ENCODE measurements at regions not wholly inside any gene's neighbourhood (a gene's known extent, or its start where the extent isn't known, plus 50 kb on each side); places are given as distances from the start of the nearest gene placed in this dataset.

GRCh38 chr4:136741468-136741867, 790.8 kb downstream of the PCDH18 start:
- no peak for DNase-seq

DNA sequence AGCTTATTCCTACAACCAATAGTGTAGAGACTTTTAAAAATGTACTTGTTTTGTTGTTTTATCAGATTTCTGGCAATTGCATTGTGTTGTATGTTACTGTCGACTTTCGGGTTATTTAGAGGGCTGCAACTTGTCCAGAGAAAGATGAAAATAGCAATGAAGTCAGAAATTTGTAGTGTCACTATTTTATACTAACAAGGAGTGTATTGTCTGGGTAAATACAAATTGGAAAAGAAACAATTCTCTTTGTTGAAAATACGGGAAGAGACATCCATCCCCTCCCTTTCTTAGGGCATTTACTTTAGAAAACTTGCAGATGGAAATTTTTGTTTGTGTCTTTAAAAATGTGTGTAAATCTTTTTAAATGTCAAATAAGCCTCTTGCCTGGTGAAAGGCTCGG, 792.0 kb downstream of the PCDH18 start:
- no peak for DNase-seq

DNA sequence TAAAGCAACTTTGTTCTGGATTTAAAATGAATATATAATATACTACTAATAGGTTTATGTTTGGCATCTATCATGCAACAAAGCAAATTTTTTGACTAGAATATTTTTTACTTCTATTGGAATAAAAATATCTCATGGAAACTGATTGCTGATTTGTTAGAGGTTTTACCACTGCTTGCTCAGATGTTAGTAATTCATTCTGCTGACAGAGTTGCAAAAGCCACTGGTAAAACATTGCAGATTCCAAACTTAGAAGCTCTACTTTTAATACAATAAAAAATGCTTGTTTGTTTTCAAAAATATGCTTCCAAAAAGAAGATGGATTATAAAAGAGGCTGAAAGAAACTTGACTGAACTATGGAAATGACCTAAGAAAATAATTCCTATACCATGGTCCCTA, 795.2 kb downstream of the PCDH18 start:
- DNase-seq: no peak

DNA sequence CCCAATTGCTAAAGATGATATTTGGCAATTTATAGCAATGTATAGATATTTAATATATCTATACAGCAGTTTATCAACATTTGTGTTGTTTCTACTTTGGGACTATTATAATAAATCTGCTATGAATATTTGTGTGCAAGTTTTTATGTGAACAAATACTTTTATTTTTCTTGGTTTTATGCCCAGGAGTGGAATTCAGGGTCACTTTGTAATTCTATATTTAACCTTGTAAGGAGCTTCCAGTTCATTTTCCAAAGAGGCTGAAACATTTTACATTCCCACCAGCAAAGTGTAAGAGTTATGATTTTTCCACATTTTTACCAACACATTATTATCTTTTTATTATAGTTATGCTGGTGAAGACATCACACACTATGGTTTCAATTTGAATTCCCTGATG, 801.3 kb downstream of the PCDH18 start:
- DNase-seq: no peak

- no peak for DNase-seq
These were observed 806.8 kb downstream of the PCDH18 start for GRCh38 chr4:136725286-136726081.

GRCh38 chr4:136713140-136713539, 819.2 kb downstream of the PCDH18 start:
- no peak for DNase-seq

GRCh38 chr4:136709897-136710296, 822.4 kb downstream of the PCDH18 start:
- DNase-seq: no peak

GRCh38 chr4:136706942-136707341, 825.4 kb downstream of the PCDH18 start:
- DNase-seq: peak; percentile 9

- no peak for DNase-seq
These were observed 832.4 kb downstream of the PCDH18 start for GRCh38 chr4:136699905-136700304.

DNA sequence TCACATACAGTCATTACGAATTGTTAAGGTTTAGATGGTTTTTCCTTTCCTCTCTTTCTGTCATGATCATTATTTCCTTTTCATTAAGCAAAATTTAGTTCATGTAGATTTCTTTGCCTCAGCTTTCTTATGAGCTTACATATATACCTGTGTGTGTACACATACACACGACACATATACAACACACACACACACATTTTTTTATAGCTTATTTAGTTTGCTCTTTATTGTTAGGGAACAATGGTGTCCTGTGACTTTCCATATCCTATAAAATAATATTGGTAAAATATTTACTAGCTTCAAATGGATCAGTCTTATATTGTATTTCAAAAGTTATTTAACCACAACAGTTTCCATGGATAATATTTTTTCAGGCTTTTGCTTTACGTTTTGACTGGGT, 840.7 kb downstream of the PCDH18 start:
- DNase-seq: no peak

DNA sequence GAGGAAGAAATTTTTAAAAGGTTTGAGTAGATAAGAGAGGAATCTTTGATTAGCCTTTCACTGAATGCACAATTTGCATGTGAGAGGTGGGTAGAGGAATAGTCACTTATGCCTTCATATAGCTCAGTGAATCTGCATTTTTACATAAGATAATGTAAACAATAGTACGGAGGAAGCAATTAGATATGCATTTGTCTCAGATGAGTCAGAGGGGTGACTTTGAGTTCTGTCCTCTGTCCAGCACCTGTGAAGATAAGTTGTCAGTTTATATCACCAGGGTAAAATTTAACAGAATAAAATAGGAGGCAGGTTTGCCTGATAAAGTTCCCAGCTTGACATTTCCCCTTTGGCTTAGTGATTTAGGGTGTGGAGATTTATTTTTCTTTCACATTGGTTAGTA, 841.9 kb downstream of the PCDH18 start:
- DNase-seq: no peak

DNA sequence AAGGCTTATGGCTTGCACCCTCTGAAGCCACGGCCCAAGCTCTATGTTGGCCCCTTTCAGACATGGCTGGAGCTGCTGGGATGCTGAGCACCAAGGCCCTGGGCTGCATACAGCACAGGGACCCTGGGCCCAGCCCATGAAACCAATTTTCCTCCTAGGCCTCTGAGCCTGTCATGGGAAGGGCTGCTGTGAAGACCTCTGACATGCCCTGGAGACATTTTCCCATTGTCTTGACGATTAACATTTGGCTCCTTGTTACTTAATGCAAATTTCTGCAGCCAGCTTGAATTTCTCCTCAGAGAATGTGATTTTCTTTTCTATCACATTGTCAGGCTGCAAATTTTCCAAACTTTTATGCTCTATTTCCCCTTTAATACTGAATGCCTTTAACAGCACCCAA, 844.7 kb downstream of the PCDH18 start:
- no peak for DNase-seq

GRCh38 chr4:136687118-136687517, 845.2 kb downstream of the PCDH18 start:
- DNase-seq: no peak

DNA sequence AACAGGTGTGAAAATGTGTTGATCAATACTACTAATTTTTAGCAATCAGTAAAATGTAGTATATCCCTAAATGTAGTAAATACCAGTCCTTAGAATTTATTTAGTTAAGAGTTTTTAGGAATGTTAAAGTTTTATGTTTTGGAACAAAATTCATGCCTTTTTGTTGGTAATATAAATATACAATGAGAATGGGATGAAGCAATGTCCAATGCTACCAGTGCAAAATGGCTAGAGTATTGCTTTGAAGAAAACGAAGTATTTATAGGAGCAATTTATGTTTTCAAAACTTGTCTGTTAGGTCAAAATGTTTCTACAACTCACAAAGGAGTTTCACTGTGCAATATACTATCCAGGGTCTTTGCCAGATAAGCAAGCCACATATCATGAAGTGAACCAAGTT, 851.5 kb downstream of the PCDH18 start:
- no peak for DNase-seq

GRCh38 chr4:136680271-136680670, 852.0 kb downstream of the PCDH18 start:
- DNase-seq: peak; percentile 66

DNA sequence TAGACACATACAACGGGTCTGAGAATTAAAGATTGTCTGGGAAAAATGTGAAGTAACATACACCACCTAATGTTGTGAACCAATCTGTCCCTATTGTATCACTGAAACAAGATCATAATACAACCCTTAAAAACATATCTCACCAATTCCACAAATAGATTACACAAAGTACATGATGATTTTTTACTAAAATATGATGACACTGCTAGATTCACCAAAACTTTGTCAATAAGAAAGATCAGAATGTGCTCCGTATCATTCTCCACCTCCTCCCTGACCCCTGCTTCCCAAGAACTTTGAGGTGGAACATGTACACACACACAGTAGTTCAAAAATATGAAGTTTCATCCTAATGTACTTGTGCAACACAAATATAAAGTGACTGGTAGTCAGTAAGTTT, 862.0 kb downstream of the PCDH18 start:
- no peak for DNase-seq

- DNase-seq: no peak
These were observed 867.3 kb downstream of the PCDH18 start for GRCh38 chr4:136664988-136665387.

GRCh38 chr4:136662539-136662938, 869.8 kb downstream of the PCDH18 start:
- no peak for DNase-seq

GRCh38 chr4:136653640-136654406, 878.5 kb downstream of the PCDH18 start:
- no peak for DNase-seq

- no peak for DNase-seq
These were observed 880.4 kb downstream of the PCDH18 start for GRCh38 chr4:136651932-136652331.

DNA sequence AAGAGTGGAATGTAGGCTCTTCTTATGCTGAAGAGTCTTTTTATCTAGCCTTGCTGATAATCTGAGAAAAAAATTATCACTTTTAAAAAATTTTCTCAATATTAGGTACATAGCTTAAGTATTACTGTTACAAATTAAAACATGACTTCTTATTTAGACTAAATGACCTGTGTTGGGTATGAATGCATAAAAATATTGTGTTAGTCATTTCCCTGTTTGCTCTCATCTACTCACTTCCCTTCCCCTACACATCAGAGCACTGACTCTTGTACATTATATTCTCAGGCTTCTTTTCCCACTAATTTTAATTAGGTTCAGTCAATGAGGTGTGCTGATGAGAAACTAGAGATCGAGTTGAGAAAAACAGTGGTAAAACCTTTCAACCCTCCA, 881.0 kb downstream of the PCDH18 start:
- DNase-seq: no peak

- peak; percentile 4 for DNase-seq
These were observed 881.6 kb downstream of the PCDH18 start for GRCh38 chr4:136650541-136651277.

DNA sequence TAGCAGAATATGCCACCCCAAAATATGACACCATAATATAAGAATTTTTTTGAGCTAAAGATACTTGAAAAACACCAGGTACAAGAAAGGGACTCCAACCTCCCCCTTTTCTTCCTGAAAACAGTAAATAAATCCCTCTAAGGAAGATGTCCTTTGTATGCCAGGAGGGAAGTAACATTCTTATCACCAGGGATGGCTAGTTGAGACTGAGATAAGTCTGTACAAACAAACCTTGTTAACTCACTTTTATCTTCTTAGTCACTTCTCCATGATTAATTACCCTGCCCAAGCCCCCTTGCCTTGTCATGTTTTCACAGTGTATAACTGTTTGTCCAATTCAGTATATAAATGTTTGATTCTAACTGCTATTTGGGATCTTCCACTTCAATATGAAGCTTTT, 888.0 kb downstream of the PCDH18 start:
- DNase-seq: no peak

DNA sequence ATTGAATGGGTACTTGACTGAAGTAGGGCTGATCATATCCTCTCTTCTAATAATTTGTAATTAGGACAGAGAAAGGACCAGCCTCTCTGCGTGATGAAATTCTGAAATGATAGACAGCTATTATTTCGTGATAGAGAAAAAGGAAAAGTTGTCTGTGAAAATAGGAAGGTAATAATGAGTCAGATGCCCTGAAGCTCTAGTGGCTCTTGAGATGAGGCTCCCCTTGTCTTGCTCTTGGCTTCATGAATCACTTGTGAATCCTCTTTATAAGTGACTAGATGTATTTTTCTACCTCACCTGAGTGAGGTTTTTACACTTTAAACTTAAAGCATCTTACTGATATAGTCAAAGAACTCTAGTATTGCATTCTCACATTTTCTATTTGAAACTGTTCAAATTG, 888.9 kb downstream of the PCDH18 start:
- DNase-seq: peak; percentile 1

All from NCI-H2171 treated with DMSO at 0.1 percent for 48 hours (cell line).